ENCODE measurements at regions not wholly inside any gene's neighbourhood (a gene's known extent, or its start where the extent isn't known, plus 50 kb on each side); places are given as distances from the start of the nearest gene placed in this dataset.

GRCh38 chr15:96075895-96076294, 254.6 kb upstream of the NR2F2 start:
- DNase-seq (ENCODE audit: low read depth in 1 of 2, low spot score in 1 of 2), result no peak
- Histone ChIP-seq H3K4me3 (replicated peaks; ENCODE audit: insufficient read depth, low read length) (no peak overlapping the region), H3K27me3 (ENCODE audit: insufficient read depth, poor library complexity, severe bottlenecking) (no peaks in the 10 kb centered on the region), H3K27ac (replicated peaks) (peak overlapping the region; percentile 49)
- TF ChIP-seq POLR2AphosphoS5 (IDR thresholded peaks at IDR 0.05; ENCODE audit: low read depth) (no peak), SPI1 (IDR thresholded peaks at IDR 0.05; ENCODE audit: borderline replicate concordance, low read depth) (no peak), GABPA (IDR thresholded peaks at IDR 0.05; ENCODE audit: low read depth) (no peak), REST (IDR thresholded peaks at IDR 0.05; ENCODE audit: insufficient replicate concordance, low read depth) (no peak), CTCF (IDR thresholded peaks at IDR 0.05; ENCODE audit: insufficient read depth, low read length) (no peak)

GRCh38 chr15:96076350-96076749, 254.2 kb upstream of the NR2F2 start:
- no peaks in the 10 kb centered on the region for H3K27me3 ChIP-seq (ENCODE audit: insufficient read depth, poor library complexity, severe bottlenecking)
- peak overlapping the region; percentile 49 for H3K27ac ChIP-seq (replicated peaks)
- no peak overlapping the region for H3K4me3 ChIP-seq (replicated peaks; ENCODE audit: insufficient read depth, low read length)
- TF ChIP-seq REST (IDR thresholded peaks at IDR 0.05; ENCODE audit: insufficient replicate concordance, low read depth), result no peak
- no peak for TF ChIP-seq POLR2AphosphoS5 (IDR thresholded peaks at IDR 0.05; ENCODE audit: low read depth)
- no peak for TF ChIP-seq SPI1 (IDR thresholded peaks at IDR 0.05; ENCODE audit: borderline replicate concordance, low read depth)
- DNase-seq (ENCODE audit: low read depth in 1 of 2, low spot score in 1 of 2), result peak in 1 of 2 experiments; percentile 42

- no peak overlapping the region for H3K4me3 ChIP-seq (replicated peaks; ENCODE audit: insufficient read depth, low read length)
- TF ChIP-seq CTCF (IDR thresholded peaks at IDR 0.05; ENCODE audit: insufficient read depth, low read length) (no peak), POLR2AphosphoS5 (IDR thresholded peaks at IDR 0.05; ENCODE audit: low read depth) (no peak)
- H3K27me3 ChIP-seq (ENCODE audit: insufficient read depth, poor library complexity, severe bottlenecking), result no peaks in the 10 kb centered on the region
- H3K27ac ChIP-seq (replicated peaks), result no peak overlapping the region
- DNase-seq (ENCODE audit: low read depth in 1 of 2, low spot score in 1 of 2), result no peak
These were observed 251.5 kb upstream of the NR2F2 start for GRCh38 chr15:96079041-96079440.

GRCh38 chr15:96079882-96080281, 250.6 kb upstream of the NR2F2 start:
- H3K27me3 ChIP-seq (ENCODE audit: insufficient read depth, poor library complexity, severe bottlenecking), result no peaks in the 10 kb centered on the region
- no peak for DNase-seq (ENCODE audit: low read depth in 1 of 2, low spot score in 1 of 2)

More at GRCh38 chr15:96079882-96080281, 250.6 kb upstream of the NR2F2 start:
- Histone ChIP-seq H3K4me3 (replicated peaks; ENCODE audit: insufficient read depth, low read length) (no peak overlapping the region), H3K27ac (replicated peaks) (no peak overlapping the region)
- TF ChIP-seq POLR2AphosphoS5 (IDR thresholded peaks at IDR 0.05; ENCODE audit: low read depth) (no peak), REST (IDR thresholded peaks at IDR 0.05; ENCODE audit: insufficient replicate concordance, low read depth) (no peak), GABPA (IDR thresholded peaks at IDR 0.05; ENCODE audit: low read depth) (no peak), CTCF (IDR thresholded peaks at IDR 0.05; ENCODE audit: insufficient read depth, low read length) (no peak), SPI1 (IDR thresholded peaks at IDR 0.05; ENCODE audit: borderline replicate concordance, low read depth) (no peak)
